H9 (cell line): ENCODE measurements at regions not wholly inside any gene's neighbourhood (a gene's known extent, or its start where the extent isn't known, plus 50 kb on each side); places are given as distances from the start of the nearest gene placed in this dataset.

ENCODE experiments used
- DNase-seq: peaks from one replicate; pipeline ENCODE4 v3.0.0-alpha.2; 2017
- H2AFZ ChIP-seq: one replicate; pipeline ENCODE4 v1.6.1; 2013; ENCODE audit warnings: mild to moderate bottlenecking, low read length, control low read depth, moderate library complexity
- H2AK5ac ChIP-seq: 2 replicates; pipeline ENCODE4 v1.6.1; 2013; ENCODE audit warnings: low read length, control low read depth, mixed read lengths; ENCODE audit not compliant: insufficient read length
- H2BK120ac ChIP-seq: one replicate; pipeline ENCODE4 v1.6.1; 2013; ENCODE audit warnings: low read depth, mild to moderate bottlenecking, low read length, control low read depth, inconsistent platforms; ENCODE audit not compliant: poor library complexity, severe bottlenecking
- H2BK12ac ChIP-seq: 2 replicates; pipeline ENCODE4 v1.6.1; 2013; ENCODE audit warnings: low read length, control low read depth, mixed read lengths, low read depth; ENCODE audit not compliant: insufficient read length
- H2BK15ac ChIP-seq: 2 replicates; pipeline ENCODE4 v1.6.1; 2013; ENCODE audit warnings: low read depth, low read length, control low read depth
- H2BK20ac ChIP-seq: one replicate; pipeline ENCODE4 v1.6.1; 2013; ENCODE audit warnings: low read depth, mild to moderate bottlenecking, low read length, control low read depth, inconsistent platforms; ENCODE audit not compliant: poor library complexity, severe bottlenecking
- H2BK5ac ChIP-seq: 2 replicates; pipeline ENCODE4 v1.6.1; 2013; ENCODE audit warnings: low read length, control low read depth, mixed read lengths; ENCODE audit not compliant: insufficient read length
- H3K14ac ChIP-seq: 2 replicates; pipeline ENCODE4 v1.6.1; 2013; ENCODE audit warnings: low read length, control low read depth; ENCODE audit not compliant: insufficient read depth
- H3K18ac ChIP-seq: 2 replicates; pipeline ENCODE4 v1.6.1; 2013; ENCODE audit warnings: low read depth, mild to moderate bottlenecking, mixed read lengths, low read length, control low read depth; ENCODE audit not compliant: insufficient read length
- H3K23ac ChIP-seq: 2 replicates; pipeline ENCODE4 v1.6.1; 2013; ENCODE audit warnings: low read length, control low read depth, mixed read lengths, low read depth; ENCODE audit not compliant: insufficient read length
- H3K23me2 ChIP-seq: 2 replicates; pipeline ENCODE4 v1.6.1; 2013; ENCODE audit warnings: low read depth, mild to moderate bottlenecking, mixed read lengths, low read length, control low read depth; ENCODE audit not compliant: insufficient read length, poor library complexity, severe bottlenecking
- H3K27ac ChIP-seq: 2 replicates; pipeline ENCODE4 v1.5.1; 2013; ENCODE audit warnings: low read length, control low read depth, mixed read lengths, low read depth; ENCODE audit not compliant: insufficient read length
- H3K27me3 ChIP-seq: 2 replicates; pipeline ENCODE4 v1.6.1; 2013; ENCODE audit warnings: low read length, control low read depth, inconsistent platforms; ENCODE audit not compliant: insufficient read depth
- H3K4ac ChIP-seq: 2 replicates; pipeline ENCODE4 v1.6.1; 2013; ENCODE audit warnings: low read depth, mild to moderate bottlenecking, control low read depth, inconsistent platforms, low read length, moderate library complexity
- H3K4me1 ChIP-seq: 2 replicates; pipeline ENCODE4 v1.6.1; 2013; ENCODE audit warnings: low read length, control low read depth, inconsistent platforms; ENCODE audit not compliant: insufficient read depth
- H3K4me2 ChIP-seq: 2 replicates; pipeline ENCODE4 v1.6.1; 2013; ENCODE audit warnings: low read length, control low read depth, mixed read lengths; ENCODE audit not compliant: insufficient read length, insufficient read depth
- H3K56ac ChIP-seq: 2 replicates; pipeline ENCODE4 v1.6.1; 2013; ENCODE audit warnings: low read depth, mild to moderate bottlenecking, mixed read lengths, low read length, control low read depth; ENCODE audit not compliant: insufficient read length
- H3K79me1 ChIP-seq: 2 replicates; pipeline ENCODE4 v1.6.1; 2013; ENCODE audit warnings: low read depth, mild to moderate bottlenecking, moderate library complexity, low read length, control low read depth, inconsistent platforms; ENCODE audit not compliant: insufficient read depth, poor library complexity, severe bottlenecking
- H3K79me2 ChIP-seq: 2 replicates; pipeline ENCODE4 v1.6.1; 2013; ENCODE audit warnings: low read length, control low read depth, inconsistent platforms; ENCODE audit not compliant: insufficient read depth
- H3K9ac ChIP-seq: 2 replicates; pipeline ENCODE4 v1.6.1; 2013; ENCODE audit warnings: low read length, control low read depth, mixed read lengths; ENCODE audit not compliant: insufficient read length; ENCODE audit errors: extremely low read depth
- H3K9me3 ChIP-seq: one replicate; pipeline ENCODE4 v1.6.1; 2013; ENCODE audit warnings: low read depth, low read length, inconsistent platforms; ENCODE audit not compliant: control insufficient read depth
- H3T11ph ChIP-seq: one replicate; pipeline ENCODE4 v1.6.1; 2013; ENCODE audit warnings: mild to moderate bottlenecking, low read length, control low read depth, inconsistent platforms
- H4K20me1 ChIP-seq: one replicate; pipeline ENCODE4 v1.6.1; 2013; ENCODE audit not compliant: control insufficient read depth, insufficient read length, insufficient read depth
- H4K5ac ChIP-seq: 2 replicates; pipeline ENCODE4 v1.6.1; 2013; ENCODE audit warnings: low read depth, mild to moderate bottlenecking, mixed read lengths, low read length, control low read depth; ENCODE audit not compliant: insufficient read length
- H4K8ac ChIP-seq: replicated peaks from 2 replicates; pipeline ENCODE4 v1.6.1; 2013; ENCODE audit warnings: low read length, control low read depth, mixed read lengths, low read depth; ENCODE audit not compliant: insufficient read length
- H4K91ac ChIP-seq: 2 replicates; pipeline ENCODE4 v1.6.1; 2013; ENCODE audit warnings: low read depth, mild to moderate bottlenecking, moderate library complexity, mixed read lengths, low read length, control low read depth; ENCODE audit not compliant: insufficient read length
- H3K27ac Mint-ChIP-seq, 3 experiments: 2 replicates in 2 of 3; 3 replicates in 1 of 3; pipeline ENCODE4 v1.8.0; 2020 to 2021; ENCODE audit warnings: mixed read lengths in 3 of 3, mild to moderate bottlenecking in 1 of 3, moderate library complexity in 1 of 3
- H3K27me3 Mint-ChIP-seq: 2 replicates; pipeline ENCODE4 v1.8.0; 2021; ENCODE audit warnings: low read depth, mild to moderate bottlenecking, moderate library complexity, mixed read lengths
- H3K36me3 Mint-ChIP-seq, 3 experiments: 2 replicates in 2 of 3; 3 replicates in 1 of 3; pipeline ENCODE4 v1.8.0; 2020 to 2021; ENCODE audit warnings: low read depth in 3 of 3, mixed read lengths in 3 of 3; ENCODE audit not compliant: insufficient read depth in 1 of 3
- H3K4me1 Mint-ChIP-seq, 2 experiments: 2 replicates each; pipeline ENCODE4 v1.8.0; 2020; ENCODE audit warnings: mixed read lengths in 2 of 2
- H3K4me3 Mint-ChIP-seq, 2 experiments: 2 replicates in 1 of 2; 3 replicates in 1 of 2; pipeline ENCODE4 v1.8.0; 2020 to 2021; ENCODE audit warnings: mild to moderate bottlenecking in 2 of 2, mixed read lengths in 2 of 2, moderate library complexity in 1 of 2
- H3K9me3 Mint-ChIP-seq, 2 experiments: 2 replicates in 1 of 2; 3 replicates in 1 of 2; pipeline ENCODE4 v1.8.0; 2020; ENCODE audit warnings: mild to moderate bottlenecking in 2 of 2, mixed read lengths in 2 of 2, moderate library complexity in 1 of 2
- CTCF ChIP-seq: fragments of 200-600 bp; sonication (generic); conservative IDR thresholded peaks from 3 replicates; pipeline ENCODE4 v1.8.0; 2021; ENCODE audit warnings: antibody characterized with exemption, mild to moderate bottlenecking
- WGBS: extraction: QIAGEN DNeasy Blood & Tissue Kit; methylation state at CpG from one replicate; pipeline ENCODE4 v1.1.7; 2013; ENCODE audit warnings: missing lambda C conversion rate, low lambda C conversion rate, mixed read lengths; ENCODE audit not compliant: insufficient read length; ENCODE audit errors: extremely low coverage; 5-methylcytosine and 5-hydroxymethylcytosine counted together

- H3K36me3 Mint-ChIP-seq, result peaks cover 3 to 18% (median 12%) of the 10 kb centered on the region in 3 experiments; a peak in 5 of 7 replicates
- no peaks in the 10 kb centered on the region for H4K20me1 ChIP-seq
Observed at GRCh38 chr3:62981962-62982361, 106.7 kb upstream of the CADPS start.

More at GRCh38 chr3:62981962-62982361, 106.7 kb upstream of the CADPS start:
- H4K5ac ChIP-seq, result no peak overlapping the region
- H3K4me1 Mint-ChIP-seq, result peaks cover 35 to 36% of the 10 kb centered on the region in 2 experiments
- no peak overlapping the region for H3K27ac Mint-ChIP-seq
- H3K4ac ChIP-seq, result no peak overlapping the region
- no peak for DNase-seq
- no peak overlapping the region for H3K23ac ChIP-seq
- no CpG with 5 or more reads among the region's 1 CpG for WGBS
- no peak overlapping the region for H2BK5ac ChIP-seq
- no peak overlapping the region for H2BK12ac ChIP-seq
- H2AFZ ChIP-seq, result no peak overlapping the region
- H3K79me1 ChIP-seq, result no peaks in the 10 kb centered on the region
- H2BK20ac ChIP-seq, result no peak overlapping the region
- no peaks in the 10 kb centered on the region for H3K9me3 ChIP-seq
- no peak overlapping the region for H3K14ac ChIP-seq
- no peak overlapping the region for H2BK120ac ChIP-seq
- H3K9me3 Mint-ChIP-seq, result no peaks in the 10 kb centered on the region
- H4K91ac ChIP-seq, result no peak overlapping the region
- H3K18ac ChIP-seq, result no peak overlapping the region
- H3K4me3 Mint-ChIP-seq, result no peak overlapping the region
- no peaks in the 10 kb centered on the region for H3K23me2 ChIP-seq
- no peak overlapping the region for H3K56ac ChIP-seq
- peaks cover 4% of the 10 kb centered on the region; the same call in 1 of the 2 replicates for H3K4me1 ChIP-seq
- H3K27me3 ChIP-seq, result no peaks in the 10 kb centered on the region
- no peak overlapping the region for H3K4me2 ChIP-seq
- no peak overlapping the region for H3K9ac ChIP-seq
- no peak overlapping the region for H4K8ac ChIP-seq
- H3K27ac ChIP-seq, result no peak overlapping the region
- H3K27me3 Mint-ChIP-seq, result no peaks in the 10 kb centered on the region
- H2BK15ac ChIP-seq, result no peak overlapping the region
- H3T11ph ChIP-seq, result no peak overlapping the region
- no peak overlapping the region for H2AK5ac ChIP-seq
- TF ChIP-seq CTCF, result no peak
- no peaks in the 10 kb centered on the region for H3K79me2 ChIP-seq
